MM.1S (cell line): ENCODE measurements at regions not wholly inside any gene's neighbourhood (a gene's known extent, or its start where the extent isn't known, plus 50 kb on each side); places are given as distances from the start of the nearest gene placed in this dataset.
"Not testable (repeated sequence)": the region's sequence is repeated elsewhere in the genome, so short reads cannot be mapped to it uniquely, and the experiment has no call there.

Source experiments
- DNase-seq: peaks from one replicate; pipeline ENCODE4 v3.0.0-alpha.2; 2015
- H2AFZ ChIP-seq: fragments of 300-600 bp; sonication (generic); 2 replicates; pipeline ENCODE4 v1.6.0; 2016; ENCODE audit warnings: antibody characterized with exemption, low read length
- H3F3A ChIP-seq: fragments of 300-600 bp; sonication (generic); 2 replicates; pipeline ENCODE4 v1.6.1; 2016; ENCODE audit warnings: mild to moderate bottlenecking, antibody characterized with exemption, low read length, moderate library complexity, mixed read lengths; ENCODE audit not compliant: insufficient read depth
- H3K27ac ChIP-seq: fragments of 300-600 bp; sonication (generic); 2 replicates; pipeline ENCODE4 v1.5.1; 2016; ENCODE audit warnings: mild to moderate bottlenecking, low read length
- H3K27me3 ChIP-seq: fragments of 300-600 bp; sonication (generic); replicated peaks from 2 replicates; pipeline ENCODE4 v1.6.0; 2016; ENCODE audit warnings: low read length; ENCODE audit not compliant: insufficient read depth
- H3K36me3 ChIP-seq: fragments of 300-600 bp; sonication (generic); replicated peaks from 2 replicates; pipeline ENCODE4 v1.6.1; 2016; ENCODE audit warnings: mild to moderate bottlenecking, low read length, mixed read lengths; ENCODE audit not compliant: insufficient read depth
- H3K4me1 ChIP-seq: fragments of 300-600 bp; sonication (generic); 2 replicates; pipeline ENCODE4 v1.6.1; 2016; ENCODE audit warnings: low read length, mixed read lengths
- H3K4me2 ChIP-seq: fragments of 300-600 bp; sonication (generic); 2 replicates; pipeline ENCODE4 v1.6.0; 2016; ENCODE audit warnings: low read depth, low read length
- H3K4me3 ChIP-seq: fragments of 300-600 bp; sonication (generic); 2 replicates; pipeline ENCODE4 v1.5.1; 2016; ENCODE audit warnings: low read length, mixed read lengths
- H3K79me2 ChIP-seq: fragments of 300-600 bp; sonication (generic); 2 replicates; pipeline ENCODE4 v1.6.1; 2016; ENCODE audit warnings: mixed run types, low read length, mixed read lengths
- H3K9ac ChIP-seq: fragments of 300-600 bp; sonication (generic); 2 replicates; pipeline ENCODE4 v1.6.1; 2016; ENCODE audit warnings: low read length, mixed read lengths
- H3K9me2 ChIP-seq: fragments of 300-600 bp; sonication (generic); replicated peaks from 2 replicates; pipeline ENCODE4 v1.6.1; 2016; ENCODE audit warnings: mild to moderate bottlenecking, low read length, mixed read lengths; ENCODE audit not compliant: insufficient read depth
- H3K9me3 ChIP-seq: fragments of 300-600 bp; sonication (generic); replicated peaks from 2 replicates; pipeline ENCODE4 v1.6.1; 2016; ENCODE audit warnings: mild to moderate bottlenecking, low read length, mixed read lengths; ENCODE audit not compliant: insufficient read depth
- H4K20me1 ChIP-seq: fragments of 300-600 bp; sonication (generic); 2 replicates; pipeline ENCODE4 v1.6.1; 2016; ENCODE audit warnings: mild to moderate bottlenecking, low read length, moderate library complexity, mixed read lengths; ENCODE audit not compliant: insufficient read depth
- CTCF ChIP-seq: fragments of 300-600 bp; sonication (generic); IDR thresholded peaks from 2 replicates; pipeline ENCODE4 v1.5.1; 2016; ENCODE audit warnings: antibody characterized with exemption, low read length, mixed read lengths
- EZH2 ChIP-seq: fragments of 300-600 bp; sonication (generic); optimal IDR thresholded peaks from 2 replicates; pipeline ENCODE3; 2017; ENCODE audit warnings: low read depth, mild to moderate bottlenecking, antibody characterized with exemption, low read length, mixed read lengths
- EZH2phosphoT487 ChIP-seq: fragments of 300-600 bp; sonication (generic); IDR thresholded peaks from 2 replicates; pipeline ENCODE4 v1.6.1; 2018; ENCODE audit warnings: antibody characterized with exemption, low read length

DNA sequence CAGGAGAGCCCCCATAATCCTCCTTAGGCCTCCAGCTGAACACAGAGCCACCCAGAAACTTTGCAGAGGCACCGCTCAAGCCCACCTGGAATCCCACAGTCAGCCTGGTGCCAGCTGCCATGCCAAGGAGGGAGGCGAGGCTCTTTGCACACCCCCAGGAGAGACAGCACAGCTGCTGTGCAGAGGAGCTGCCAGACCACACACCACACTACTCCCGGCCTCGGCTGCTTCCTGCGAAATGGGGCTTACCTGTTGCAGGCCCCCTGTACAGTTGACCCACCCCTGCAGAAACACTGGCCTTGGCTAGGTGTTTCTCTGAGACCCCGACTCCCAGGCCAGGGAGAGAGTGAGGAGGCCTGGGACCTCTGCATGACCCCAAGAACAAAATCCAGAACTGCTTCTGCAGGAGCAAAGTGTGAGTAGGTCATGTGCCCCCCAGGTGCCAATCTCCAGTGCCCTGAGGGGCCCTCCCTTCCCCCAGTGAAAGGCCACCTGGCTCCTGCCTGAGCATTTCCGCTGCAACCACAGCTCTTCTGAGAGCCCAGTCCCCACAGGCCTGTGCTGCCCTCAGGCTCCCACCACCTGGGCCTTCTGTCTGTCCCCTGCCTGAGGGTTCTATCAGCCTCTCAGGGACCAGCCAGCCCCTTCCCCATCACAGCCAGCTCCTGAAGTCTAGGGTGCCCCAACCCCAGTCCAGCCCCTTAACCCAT is 580.4 kb downstream of the UQCRFS1 start:
- Histone ChIP-seq H3K27ac (peak overlapping the region; percentile 99), H2AFZ (peak overlapping the region; percentile 40), H3F3A (peaks cover 46% of the 10 kb centered on the region), H3K9ac (peak overlapping the region; percentile 90), H3K4me1 (peaks cover 44% of the 10 kb centered on the region), H3K36me3 (0 out of 2 replicates have a peak, but pooled peaks cover 7% of the 10 kb centered on the region), H4K20me1 (no peaks in the 10 kb centered on the region), H3K79me2 (peaks cover 38% of the 10 kb centered on the region), H3K4me3 (peak overlapping the region; percentile 66), H3K27me3 (no peaks in the 10 kb centered on the region), H3K9me2 (no peaks in the 10 kb centered on the region), H3K9me3 (no peaks in the 10 kb centered on the region), H3K4me2 (peak overlapping the region; percentile 93)
- peak; percentile 97 for DNase-seq
- no peak for TF ChIP-seq EZH2
- TF ChIP-seq EZH2phosphoT487, result no peak
- no peak for TF ChIP-seq CTCF

DNA sequence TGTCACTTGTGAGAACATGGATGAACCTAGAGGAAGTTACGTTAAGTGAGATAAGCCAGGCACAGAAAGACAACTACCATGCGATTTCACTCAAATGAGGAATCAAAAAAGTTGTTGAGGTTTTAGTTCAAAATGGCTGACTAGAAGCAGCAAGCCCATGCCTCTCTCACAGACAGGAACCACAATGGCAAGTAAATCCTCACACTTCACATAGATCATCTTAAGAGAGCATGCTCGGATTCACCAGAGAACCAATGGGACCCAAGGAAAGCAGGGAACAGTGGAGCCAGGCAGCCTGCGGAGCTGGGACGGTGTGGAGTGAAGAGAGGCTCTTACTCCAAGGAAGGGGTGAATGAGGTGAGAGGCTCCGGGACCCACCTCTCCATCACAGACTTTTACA is 581.0 kb downstream of the UQCRFS1 start:
- Histone ChIP-seq H2AFZ (peak overlapping the region; percentile 40), H3K4me2 (peak overlapping the region; percentile 93), H3K27me3 (no peaks in the 10 kb centered on the region), H3K9me2 (no peaks in the 10 kb centered on the region), H4K20me1 (no peaks in the 10 kb centered on the region), H3K36me3 (0 out of 2 replicates have a peak, but pooled peaks cover 9% of the 10 kb centered on the region), H3K9ac (peak overlapping the region; percentile 90), H3F3A (peaks cover 46% of the 10 kb centered on the region), H3K4me1 (peaks cover 44% of the 10 kb centered on the region), H3K27ac (peak overlapping the region; percentile 99), H3K4me3 (peak overlapping the region; percentile 66), H3K9me3 (no peaks in the 10 kb centered on the region), H3K79me2 (peaks cover 44% of the 10 kb centered on the region)
- DNase-seq, result peak; percentile 62
- TF ChIP-seq EZH2, result no peak
- no peak for TF ChIP-seq CTCF

GRCh38 chr19:28627669-28628068 is 585.3 kb downstream of the UQCRFS1 start:
- TF ChIP-seq EZH2phosphoT487 (no peak), EZH2 (no peak), CTCF (no peak)
- no peaks in the 10 kb centered on the region for H3K9me2 ChIP-seq
- no peak overlapping the region for H2AFZ ChIP-seq
- no peak overlapping the region for H3K9ac ChIP-seq
- no peaks in the 10 kb centered on the region for H4K20me1 ChIP-seq
- H3K79me2 ChIP-seq, result peaks cover 46% of the 10 kb centered on the region
- H3K4me2 ChIP-seq, result no peak overlapping the region
- H3F3A ChIP-seq, result peaks cover 28% of the 10 kb centered on the region
- DNase-seq, result no peak
- H3K9me3 ChIP-seq, result no peaks in the 10 kb centered on the region
- no peak overlapping the region for H3K4me3 ChIP-seq
- peaks cover 17% of the 10 kb centered on the region for H3K4me1 ChIP-seq
- H3K27me3 ChIP-seq, result no peaks in the 10 kb centered on the region
- H3K36me3 ChIP-seq, result 0 out of 2 replicates have a peak, but pooled peaks cover 9% of the 10 kb centered on the region
- H3K27ac ChIP-seq, result no peak overlapping the region

- not testable (repeated sequence) for H3K27ac ChIP-seq, H4K20me1 ChIP-seq, H3K9me3 ChIP-seq, H3K4me3 ChIP-seq, H3K27me3 ChIP-seq, H3K9me2 ChIP-seq, H3K4me2 ChIP-seq, H3K9ac ChIP-seq, H3K36me3 ChIP-seq, H2AFZ ChIP-seq, DNase-seq
- H3K4me1 ChIP-seq, result peaks cover 17% of the 10 kb centered on the region
- H3F3A ChIP-seq, result peaks cover 15% of the 10 kb centered on the region
- H3K79me2 ChIP-seq, result peaks cover 53% of the 10 kb centered on the region
Observed at GRCh38 chr19:28626407-28626806, 586.5 kb downstream of the UQCRFS1 start.
